22Rv1 (cell line): ENCODE measurements at regions not wholly inside any gene's neighbourhood (a gene's known extent, or its start where the extent isn't known, plus 50 kb on each side); places are given as distances from the start of the nearest gene placed in this dataset.

ENCODE experiments used
- ZFX ChIP-seq: fragments of 450-650 bp; IDR thresholded peaks from 2 replicates; pipeline ENCODE4 v1.6.1; 2017; ENCODE audit warnings: antibody characterized with exemption, borderline replicate concordance
- TF ChIP-seq, protein P1 (sequence below): fragments of 450-650 bp; IDR thresholded peaks from 2 replicates; pipeline ENCODE4 v1.5.1; 2017; ENCODE audit warnings: mild to moderate bottlenecking

DNA sequence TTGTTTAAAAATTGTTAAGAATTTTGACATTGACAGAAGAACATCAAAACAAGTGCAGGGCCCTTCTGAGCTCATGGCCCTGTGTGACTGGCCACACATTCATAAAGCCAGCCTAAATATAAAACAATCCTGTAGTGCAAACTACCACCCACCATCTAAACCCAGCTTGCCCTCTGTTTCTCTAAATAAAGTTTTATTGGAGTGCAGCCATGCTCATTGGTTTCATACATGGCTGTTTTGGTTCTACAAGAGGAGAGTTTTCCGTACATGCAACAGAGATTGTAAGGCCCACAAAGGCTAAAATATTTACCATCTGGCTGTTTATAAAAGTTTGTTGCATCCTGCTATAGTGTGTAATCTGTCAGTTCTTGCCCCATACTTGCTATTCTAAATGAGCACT, 54.6 kb upstream of the TRIM24 start:
- TF ChIP-seq, protein P1, sequence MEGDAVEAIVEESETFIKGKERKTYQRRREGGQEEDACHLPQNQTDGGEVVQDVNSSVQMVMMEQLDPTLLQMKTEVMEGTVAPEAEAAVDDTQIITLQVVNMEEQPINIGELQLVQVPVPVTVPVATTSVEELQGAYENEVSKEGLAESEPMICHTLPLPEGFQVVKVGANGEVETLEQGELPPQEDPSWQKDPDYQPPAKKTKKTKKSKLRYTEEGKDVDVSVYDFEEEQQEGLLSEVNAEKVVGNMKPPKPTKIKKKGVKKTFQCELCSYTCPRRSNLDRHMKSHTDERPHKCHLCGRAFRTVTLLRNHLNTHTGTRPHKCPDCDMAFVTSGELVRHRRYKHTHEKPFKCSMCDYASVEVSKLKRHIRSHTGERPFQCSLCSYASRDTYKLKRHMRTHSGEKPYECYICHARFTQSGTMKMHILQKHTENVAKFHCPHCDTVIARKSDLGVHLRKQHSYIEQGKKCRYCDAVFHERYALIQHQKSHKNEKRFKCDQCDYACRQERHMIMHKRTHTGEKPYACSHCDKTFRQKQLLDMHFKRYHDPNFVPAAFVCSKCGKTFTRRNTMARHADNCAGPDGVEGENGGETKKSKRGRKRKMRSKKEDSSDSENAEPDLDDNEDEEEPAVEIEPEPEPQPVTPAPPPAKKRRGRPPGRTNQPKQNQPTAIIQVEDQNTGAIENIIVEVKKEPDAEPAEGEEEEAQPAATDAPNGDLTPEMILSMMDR = no peak
- no peak for TF ChIP-seq ZFX
